ENCODE measurements at regions not wholly inside any gene's neighbourhood (a gene's known extent, or its start where the extent isn't known, plus 50 kb on each side); places are given as distances from the start of the nearest gene placed in this dataset.
"Not testable (repeated sequence)": the region's sequence is repeated elsewhere in the genome, so short reads cannot be mapped to it uniquely, and the experiment has no call there.

DNA sequence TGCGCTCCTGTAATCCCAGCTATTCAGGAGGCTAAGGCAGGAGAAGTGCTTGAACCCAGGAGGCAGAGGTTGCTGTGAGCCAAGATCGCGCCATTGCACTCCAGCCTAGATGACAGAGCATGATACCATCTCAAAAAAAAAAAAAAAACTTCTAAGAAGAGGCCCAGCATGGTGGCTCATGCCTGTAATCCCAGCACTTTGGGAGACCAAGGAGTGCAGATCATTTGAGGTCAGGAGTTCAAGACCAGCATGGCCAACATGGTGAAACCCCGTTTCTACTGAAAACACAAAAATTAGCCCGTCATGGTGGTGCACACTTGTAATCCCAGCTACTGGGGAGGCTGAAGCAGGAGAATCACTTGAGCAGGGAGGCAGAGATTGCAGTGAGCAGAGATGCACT, 51.5 kb upstream of the LANCL2 start:
- TF ChIP-seq, protein P1, sequence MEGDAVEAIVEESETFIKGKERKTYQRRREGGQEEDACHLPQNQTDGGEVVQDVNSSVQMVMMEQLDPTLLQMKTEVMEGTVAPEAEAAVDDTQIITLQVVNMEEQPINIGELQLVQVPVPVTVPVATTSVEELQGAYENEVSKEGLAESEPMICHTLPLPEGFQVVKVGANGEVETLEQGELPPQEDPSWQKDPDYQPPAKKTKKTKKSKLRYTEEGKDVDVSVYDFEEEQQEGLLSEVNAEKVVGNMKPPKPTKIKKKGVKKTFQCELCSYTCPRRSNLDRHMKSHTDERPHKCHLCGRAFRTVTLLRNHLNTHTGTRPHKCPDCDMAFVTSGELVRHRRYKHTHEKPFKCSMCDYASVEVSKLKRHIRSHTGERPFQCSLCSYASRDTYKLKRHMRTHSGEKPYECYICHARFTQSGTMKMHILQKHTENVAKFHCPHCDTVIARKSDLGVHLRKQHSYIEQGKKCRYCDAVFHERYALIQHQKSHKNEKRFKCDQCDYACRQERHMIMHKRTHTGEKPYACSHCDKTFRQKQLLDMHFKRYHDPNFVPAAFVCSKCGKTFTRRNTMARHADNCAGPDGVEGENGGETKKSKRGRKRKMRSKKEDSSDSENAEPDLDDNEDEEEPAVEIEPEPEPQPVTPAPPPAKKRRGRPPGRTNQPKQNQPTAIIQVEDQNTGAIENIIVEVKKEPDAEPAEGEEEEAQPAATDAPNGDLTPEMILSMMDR (IDR thresholded peaks at IDR 0.05 in 8 of 11, conservative IDR thresholded peaks at IDR 0.05 in 3 of 11) = not testable (repeated sequence)
- not testable (repeated sequence) for TF ChIP-seq POLR2A, POLR2AphosphoS5 (IDR thresholded peaks at IDR 0.05)

Measured in spleen (tissue), 7 donors.